Activated CD4-positive, alpha-beta T cell treated with anti-CD3 and anti-CD28 coated beads for 36 hours (primary cell): ENCODE measurements at regions not wholly inside any gene's neighbourhood (a gene's known extent, or its start where the extent isn't known, plus 50 kb on each side); places are given as distances from the start of the nearest gene placed in this dataset.

Source experiments
- ATAC-seq: fragments of 200-7000 bp; cut with Tn5 transposase; one replicate; pipeline ENCODE4 v1.10.0; 2021; ENCODE audit warnings: mild to moderate bottlenecking, moderate library complexity
- CTCF ChIA-PET: fragments of 350-600 bp; sonication (Branson Sonifier 250); formaldehyde crosslinking; loops from one replicate; lab custom pipeline; 2021; ENCODE audit warnings: antibody characterized with exemption; lab: Charles Lee
- POLR2A ChIA-PET: fragments of 350-600 bp; sonication (Branson Sonifier 250); formaldehyde crosslinking; loops from one replicate; lab custom pipeline; 2021; ENCODE audit warnings: antibody characterized with exemption, inconsistent platforms; lab: Charles Lee
- DNase-seq: peaks from one replicate; pipeline ENCODE4 v3.0.0-alpha.2; 2020
- H3K27ac Mint-ChIP-seq: one replicate; pipeline ENCODE4 v1.8.0; 2021; ENCODE audit warnings: mixed read lengths
- H3K27me3 Mint-ChIP-seq: one replicate; pipeline ENCODE4 v1.8.0; 2021; ENCODE audit warnings: mixed read lengths
- H3K36me3 Mint-ChIP-seq: one replicate; pipeline ENCODE4 v1.8.0; 2021; ENCODE audit warnings: low read depth, mixed read lengths
- H3K4me1 Mint-ChIP-seq: one replicate; pipeline ENCODE4 v1.8.0; 2021; ENCODE audit warnings: mixed read lengths
- H3K4me3 Mint-ChIP-seq: one replicate; pipeline ENCODE4 v1.8.0; 2021; ENCODE audit warnings: mild to moderate bottlenecking, moderate library complexity, mixed read lengths
- H3K9me3 Mint-ChIP-seq: one replicate; pipeline ENCODE4 v1.8.0; 2021; ENCODE audit warnings: low read depth, mixed read lengths
- intact Hi-C, 2 experiments: fragments of 100-400 bp; cut with DNase I in 1 of 2; cut with micrococcal nuclease in 1 of 2; formaldehyde crosslinking; loops; one replicate each; pipeline versions ENCODE4 v1.14.2 to v1.15.1; 2022 to 2024; cut with DNase I, micrococcal nuclease

GRCh38 chr16:14344945-14345344 lies 273.8 kb downstream of the MRTFB start:
- Mint-ChIP-seq H3K36me3 (peaks cover 3% of the 10 kb centered on the region), H3K27ac (no peak overlapping the region), H3K27me3 (peaks cover 5% of the 10 kb centered on the region), H3K4me3 (no peak overlapping the region), H3K4me1 (no peaks in the 10 kb centered on the region), H3K9me3 (peaks cover 12% of the 10 kb centered on the region)
- intact Hi-C loops: no loop called here
- ChIA-PET CTCF (no interaction called here), POLR2A (no interaction called here)
- DNase-seq (no peak), ATAC-seq (no peak)

- no peak for ATAC-seq
These were observed 273.2 kb downstream of the MRTFB start for GRCh38 chr16:14344292-14344691.

GRCh38 chr16:14341324-14342225 lies 270.5 kb downstream of the MRTFB start:
- Mint-ChIP-seq H3K4me1 (no peaks in the 10 kb centered on the region), H3K9me3 (peaks cover 15% of the 10 kb centered on the region), H3K27me3 (peaks cover 3% of the 10 kb centered on the region), H3K27ac (no peak overlapping the region), H3K4me3 (no peak overlapping the region), H3K36me3 (peaks cover 3% of the 10 kb centered on the region)
- intact Hi-C loops: no loop called here
- ChIA-PET CTCF (no interaction called here), POLR2A (no interaction called here)
- DNase-seq: no peak
- ATAC-seq: no peak

More at GRCh38 chr16:14344292-14344691, 273.2 kb downstream of the MRTFB start:
- CTCF ChIA-PET: no interaction called here
- intact Hi-C loops: no loop called here
- Mint-ChIP-seq H3K36me3 (peaks cover 3% of the 10 kb centered on the region), H3K4me1 (no peaks in the 10 kb centered on the region), H3K27ac (no peak overlapping the region), H3K27me3 (peaks cover 5% of the 10 kb centered on the region), H3K4me3 (no peak overlapping the region), H3K9me3 (peaks cover 15% of the 10 kb centered on the region)
- DNase-seq: no peak
- POLR2A ChIA-PET: interaction anchor here (0.6 kb wide), 1 partner anchor 152 kb away, joined by 3 read pairs; no protein-coding TSS in a partner anchor

GRCh38 chr16:14339694-14340093 lies 268.6 kb downstream of the MRTFB start:
- H3K36me3 Mint-ChIP-seq: peaks cover 3% of the 10 kb centered on the region
- ATAC-seq (no peak), DNase-seq (no peak)
- CTCF ChIA-PET: no interaction called here
- no peaks in the 10 kb centered on the region for H3K4me1 Mint-ChIP-seq
- POLR2A ChIA-PET: no interaction called here
- peaks cover 15% of the 10 kb centered on the region for H3K9me3 Mint-ChIP-seq
- H3K4me3 Mint-ChIP-seq: no peak overlapping the region
- H3K27ac Mint-ChIP-seq: no peak overlapping the region
- intact Hi-C loops: no loop called here
- peaks cover 3% of the 10 kb centered on the region for H3K27me3 Mint-ChIP-seq

- H3K9me3 Mint-ChIP-seq: peaks cover 15% of the 10 kb centered on the region
- ChIA-PET POLR2A (interaction anchor here (0.8 kb wide), 1 partner anchor 74 kb away, joined by 3 read pairs; no protein-coding TSS in a partner anchor), CTCF (interaction anchor here (0.6 kb wide), 2 partner anchors 23 to 189 kb away, joined by 3 read pairs; no protein-coding TSS in a partner anchor)
- no peak overlapping the region for H3K4me3 Mint-ChIP-seq
- DNase-seq (no peak), ATAC-seq (no peak)
- no peaks in the 10 kb centered on the region for H3K27me3 Mint-ChIP-seq
- no peak overlapping the region for H3K27ac Mint-ChIP-seq
- H3K36me3 Mint-ChIP-seq: peaks cover 3% of the 10 kb centered on the region
- no peaks in the 10 kb centered on the region for H3K4me1 Mint-ChIP-seq
- intact Hi-C loops: no loop called here
These were observed 267.9 kb downstream of the MRTFB start for GRCh38 chr16:14338969-14339368.

- ChIA-PET CTCF (no interaction called here), POLR2A (no interaction called here)
- no peak overlapping the region for H3K27ac Mint-ChIP-seq
- peaks cover 15% of the 10 kb centered on the region for H3K9me3 Mint-ChIP-seq
- ATAC-seq: no peak
- intact Hi-C loops: no loop called here
- no peaks in the 10 kb centered on the region for H3K27me3 Mint-ChIP-seq
- no peak overlapping the region for H3K4me3 Mint-ChIP-seq
- H3K36me3 Mint-ChIP-seq: peaks cover 3% of the 10 kb centered on the region
- no peaks in the 10 kb centered on the region for H3K4me1 Mint-ChIP-seq
- no peak for DNase-seq
These were observed 267.1 kb downstream of the MRTFB start for GRCh38 chr16:14338236-14338635.

GRCh38 chr16:14337303-14338191 lies 266.4 kb downstream of the MRTFB start:
- ATAC-seq (no peak), DNase-seq (no peak)
- POLR2A ChIA-PET: no interaction called here
- no peaks in the 10 kb centered on the region for H3K27me3 Mint-ChIP-seq
- no peak overlapping the region for H3K4me3 Mint-ChIP-seq
- CTCF ChIA-PET: no interaction called here
- H3K9me3 Mint-ChIP-seq: peaks cover 9% of the 10 kb centered on the region
- H3K36me3 Mint-ChIP-seq: no peaks in the 10 kb centered on the region
- H3K4me1 Mint-ChIP-seq: no peaks in the 10 kb centered on the region
- H3K27ac Mint-ChIP-seq: no peak overlapping the region
- intact Hi-C loops: no loop called here

GRCh38 chr16:14335297-14335696 lies 264.2 kb downstream of the MRTFB start:
- peaks cover 5% of the 10 kb centered on the region for H3K9me3 Mint-ChIP-seq
- no peaks in the 10 kb centered on the region for H3K4me1 Mint-ChIP-seq
- ATAC-seq: no peak
- ChIA-PET POLR2A (no interaction called here), CTCF (no interaction called here)
- DNase-seq: no peak
- no peaks in the 10 kb centered on the region for H3K36me3 Mint-ChIP-seq
- H3K4me3 Mint-ChIP-seq: no peak overlapping the region
- no peaks in the 10 kb centered on the region for H3K27me3 Mint-ChIP-seq
- intact Hi-C loops: no loop called here
- no peak overlapping the region for H3K27ac Mint-ChIP-seq

GRCh38 chr16:14334366-14335080 lies 263.4 kb downstream of the MRTFB start:
- POLR2A ChIA-PET: no interaction called here
- intact Hi-C loops: no loop called here

GRCh38 chr16:14333361-14333760 lies 262.2 kb downstream of the MRTFB start:
- no peak for ATAC-seq
- no peaks in the 10 kb centered on the region for H3K36me3 Mint-ChIP-seq
- intact Hi-C loops: no loop called here
- peaks cover 4% of the 10 kb centered on the region for H3K4me1 Mint-ChIP-seq
- no peak overlapping the region for H3K27ac Mint-ChIP-seq
- no peaks in the 10 kb centered on the region for H3K27me3 Mint-ChIP-seq
- no peak for DNase-seq
- H3K4me3 Mint-ChIP-seq: no peak overlapping the region
- no peaks in the 10 kb centered on the region for H3K9me3 Mint-ChIP-seq
- ChIA-PET POLR2A (no interaction called here), CTCF (interaction anchor here (1.3 to 1.6 kb wide), 3 partner anchors 23 to 101 kb away, joined by 3 to 4 read pairs (median 3); no protein-coding TSS in a partner anchor)

More at GRCh38 chr16:14334366-14335080, 263.4 kb downstream of the MRTFB start:
- no peaks in the 10 kb centered on the region for H3K36me3 Mint-ChIP-seq
- no peak overlapping the region for H3K4me3 Mint-ChIP-seq
- peaks cover 4% of the 10 kb centered on the region for H3K4me1 Mint-ChIP-seq
- H3K27ac Mint-ChIP-seq: no peak overlapping the region
- ATAC-seq (no peak), DNase-seq (no peak)
- H3K27me3 Mint-ChIP-seq: no peaks in the 10 kb centered on the region
- no peaks in the 10 kb centered on the region for H3K9me3 Mint-ChIP-seq
- CTCF ChIA-PET: interaction anchor here (0.8 to 1.6 kb wide), 3 partner anchors 18 to 100 kb away, joined by 3 to 4 read pairs (median 3); no protein-coding TSS in a partner anchor

GRCh38 chr16:14331020-14331419 lies 259.9 kb downstream of the MRTFB start:
- no peaks in the 10 kb centered on the region for H3K27me3 Mint-ChIP-seq
- H3K27ac Mint-ChIP-seq: no peak overlapping the region
- intact Hi-C loops: no loop called here
- peaks cover 4% of the 10 kb centered on the region for H3K4me1 Mint-ChIP-seq
- H3K36me3 Mint-ChIP-seq: no peaks in the 10 kb centered on the region
- ChIA-PET CTCF (no interaction called here), POLR2A (no interaction called here)
- no peak for ATAC-seq
- no peaks in the 10 kb centered on the region for H3K9me3 Mint-ChIP-seq
- DNase-seq: no peak
- H3K4me3 Mint-ChIP-seq: no peak overlapping the region
